ENCODE measurements at regions not wholly inside any gene's neighbourhood (a gene's known extent, or its start where the extent isn't known, plus 50 kb on each side); places are given as distances from the start of the nearest gene placed in this dataset.

DNA sequence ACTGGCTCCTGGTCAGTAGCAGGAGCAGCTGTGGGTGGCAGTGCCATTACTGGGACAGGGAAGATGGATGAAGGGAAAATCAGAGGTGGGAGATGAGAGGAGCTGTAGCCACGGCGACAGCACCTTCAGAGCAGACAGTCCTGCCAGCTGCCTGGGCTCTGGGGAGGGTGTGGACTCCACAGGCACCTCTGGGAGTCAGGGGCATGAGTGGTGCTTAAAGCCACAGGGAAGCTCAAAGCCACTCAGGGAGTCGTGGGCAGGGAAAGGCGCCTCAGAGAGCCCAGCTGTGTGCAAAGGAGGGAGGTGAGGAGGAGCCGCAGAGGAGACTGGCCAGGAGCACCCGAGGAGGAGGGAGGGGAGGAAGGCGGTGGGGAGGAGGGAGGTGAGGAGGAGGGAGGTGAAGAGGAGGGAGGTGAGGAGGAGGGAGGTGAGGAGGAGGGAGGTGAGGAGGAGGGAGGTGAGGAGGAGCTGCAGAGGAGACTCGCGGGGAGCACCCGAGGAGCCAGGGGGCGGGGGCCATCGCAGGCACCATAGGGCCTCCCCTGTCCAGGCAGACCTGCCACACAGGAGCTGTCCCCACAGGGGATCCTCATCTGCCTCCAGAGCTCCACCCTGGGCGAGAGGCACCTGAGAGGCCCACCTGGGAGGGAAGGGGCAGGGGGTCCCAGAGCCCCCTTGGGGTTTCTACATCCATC lies 977.6 kb downstream of the BRD1 start:
- no peak for DNase-seq

DNA sequence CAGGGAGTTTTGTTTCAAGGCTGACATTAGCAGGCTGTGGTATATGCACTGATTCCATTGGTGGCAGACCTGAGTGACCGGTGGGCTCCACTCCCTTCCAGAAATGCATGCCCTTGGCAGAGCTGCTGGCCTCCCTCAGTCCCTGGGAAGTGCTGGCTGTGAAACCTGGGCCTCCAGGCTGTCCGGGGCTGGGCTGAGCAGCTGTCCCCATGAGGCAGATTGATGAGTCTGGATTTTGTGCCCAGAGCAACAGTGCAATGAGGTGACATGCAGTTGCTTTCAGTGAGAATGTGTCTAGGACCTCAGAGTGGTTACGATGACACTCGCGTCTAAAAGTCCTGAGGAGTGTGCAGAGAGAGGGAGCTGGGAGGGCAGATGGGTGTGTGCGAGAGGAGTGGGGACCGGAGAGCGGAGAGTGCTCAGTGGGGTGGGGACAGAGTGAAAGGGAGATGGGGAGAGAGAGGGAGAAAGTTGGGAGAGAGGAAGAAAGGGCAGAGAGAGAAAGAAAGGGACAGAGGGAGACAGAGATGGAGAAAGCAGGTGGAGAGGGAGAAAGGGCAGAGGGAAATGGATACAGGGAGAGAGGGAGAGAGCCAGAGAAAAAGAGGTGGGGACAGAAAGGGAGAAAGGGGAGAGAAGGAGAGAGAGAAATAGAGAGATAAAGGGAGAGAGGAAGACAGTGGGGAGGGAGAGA lies 978.3 kb downstream of the BRD1 start:
- no peak for DNase-seq

DNA sequence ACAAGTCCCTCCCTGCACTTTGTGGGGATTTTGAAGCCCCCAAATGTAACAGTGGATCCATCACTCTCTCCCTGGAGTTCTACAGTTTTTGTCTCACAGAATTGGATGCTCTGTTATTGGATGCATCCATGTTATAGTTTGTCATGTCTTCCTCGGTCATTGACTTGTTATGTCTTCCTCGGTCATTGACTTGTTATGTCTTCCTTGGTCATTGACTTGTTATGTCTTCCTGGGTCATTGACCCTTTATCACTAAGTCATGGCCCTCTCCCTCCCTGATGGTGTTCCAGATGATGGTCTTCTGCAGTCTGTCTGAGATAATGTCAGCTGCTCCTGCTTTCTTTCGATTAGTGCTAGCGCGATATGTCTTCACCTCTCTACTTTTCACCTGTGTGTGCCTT lies 981.5 kb downstream of the BRD1 start:
- no peak for DNase-seq

DNA sequence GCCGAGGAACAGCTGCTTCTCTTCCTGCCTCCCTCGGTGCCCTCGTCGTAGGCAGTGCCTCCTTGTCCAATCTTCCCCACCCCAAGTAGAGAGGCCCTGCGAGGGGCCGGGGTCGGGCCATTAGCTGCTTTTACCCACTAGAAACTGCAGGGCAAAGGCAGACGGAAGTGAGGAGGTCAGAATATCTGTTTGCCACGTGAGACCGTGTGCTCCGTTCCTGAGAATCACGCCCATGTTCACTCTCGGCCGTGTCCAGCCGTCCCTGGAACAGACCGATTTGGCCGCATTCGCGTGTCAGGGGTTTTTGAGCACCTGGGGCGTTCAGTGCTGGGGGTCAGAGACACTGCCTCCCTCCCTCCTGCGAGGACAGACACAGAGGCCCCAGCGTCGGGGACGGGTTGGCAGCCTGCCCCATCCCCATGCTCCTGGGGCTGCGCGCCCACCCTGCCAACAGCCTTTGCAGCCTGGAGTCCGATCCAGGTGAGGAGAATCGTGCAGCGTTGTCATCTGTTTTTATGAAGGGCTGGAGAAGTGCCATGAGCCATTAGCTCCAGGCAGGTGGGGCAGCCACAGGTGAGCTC lies 982.2 kb downstream of the BRD1 start:
- DNase-seq, result no peak

DNA sequence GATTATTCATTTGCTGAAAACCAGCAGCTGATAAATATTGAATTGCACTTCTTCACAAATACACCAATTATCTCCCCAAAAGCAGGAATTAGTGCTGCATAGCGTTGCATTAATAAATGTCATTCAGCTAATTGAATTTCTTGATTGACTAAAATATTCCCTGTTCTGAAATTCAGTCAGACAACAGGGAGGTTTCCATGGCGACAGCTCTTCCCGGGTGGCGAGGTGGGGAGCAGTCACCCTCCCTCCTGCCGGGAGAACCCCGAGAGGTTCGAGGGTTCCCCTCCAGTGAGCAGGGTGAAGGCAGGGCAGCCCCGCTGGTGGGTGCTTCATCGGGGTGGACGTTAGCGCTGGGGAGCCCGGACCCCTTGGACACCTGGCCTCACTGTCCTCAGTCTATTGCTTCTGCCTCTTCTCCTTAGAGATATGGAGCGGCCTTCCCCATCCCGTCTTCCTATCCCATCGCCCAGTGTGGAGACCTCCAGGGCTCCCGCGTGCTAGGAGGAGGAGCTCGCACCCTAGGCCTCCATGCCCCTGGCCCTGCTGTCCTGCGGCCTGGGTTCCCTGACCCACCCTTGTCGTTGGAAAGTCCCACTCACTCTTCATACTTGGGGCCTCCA lies 983.5 kb downstream of the BRD1 start:
- DNase-seq, result no peak

DNA sequence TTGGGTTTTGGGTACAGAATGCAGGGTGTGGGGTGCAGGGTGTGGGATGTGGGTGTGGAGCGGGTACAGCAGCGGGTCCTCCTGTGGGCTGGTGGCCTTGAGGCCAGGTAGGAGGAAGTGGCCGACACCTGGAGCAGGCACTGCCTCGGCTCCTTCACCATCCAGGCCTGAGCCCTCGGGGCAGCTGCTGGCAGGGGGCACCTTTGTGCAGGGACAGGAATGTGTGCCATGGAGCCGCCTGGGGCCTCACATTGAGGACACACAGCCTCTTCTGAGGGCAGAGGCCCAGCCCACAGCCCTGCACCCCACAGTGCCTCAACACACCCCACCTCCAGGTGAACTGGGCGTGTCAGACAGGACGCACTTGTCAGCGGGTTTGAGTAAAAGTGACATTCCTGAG lies 984.0 kb downstream of the BRD1 start:
- DNase-seq, result no peak

DNA sequence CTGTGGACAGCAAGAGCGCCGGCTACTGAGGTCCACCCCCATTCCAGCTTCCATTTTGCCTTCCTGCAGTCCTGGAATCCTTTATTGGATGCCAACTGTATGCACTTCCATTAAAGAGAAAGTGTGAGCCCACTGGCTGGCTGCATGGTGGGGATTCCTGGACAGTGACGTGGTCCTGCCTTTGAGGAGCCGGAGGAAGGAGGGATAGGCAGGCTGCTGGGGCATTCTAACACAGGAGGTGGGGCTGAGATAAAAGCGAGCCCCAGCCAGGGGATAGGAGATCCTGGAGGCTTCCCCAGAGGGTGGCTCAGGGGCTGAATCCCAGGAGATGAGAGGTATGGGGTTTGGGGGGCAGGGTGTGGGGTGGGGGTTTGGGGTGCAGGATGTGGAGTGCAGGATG lies 984.7 kb downstream of the BRD1 start:
- DNase-seq, result no peak

DNA sequence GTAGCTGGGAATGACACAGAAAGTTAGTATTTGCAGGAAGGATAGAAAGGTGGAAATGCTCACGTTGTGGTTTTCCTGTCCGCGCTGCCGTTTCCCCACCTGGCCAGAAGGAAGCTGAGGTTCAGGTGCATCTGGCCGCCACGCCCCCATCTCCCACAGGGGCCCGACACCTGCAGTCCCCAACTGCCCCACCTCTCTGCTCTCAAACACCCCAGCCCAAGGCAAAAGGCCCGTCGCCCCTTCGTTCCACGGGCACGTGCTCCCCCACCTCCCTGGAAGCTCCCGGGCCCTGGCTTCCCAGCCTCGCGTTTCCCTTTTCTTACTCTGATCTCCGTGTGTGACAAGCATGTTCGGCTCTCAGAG lies 985.1 kb downstream of the BRD1 start:
- DNase-seq, result no peak

DNA sequence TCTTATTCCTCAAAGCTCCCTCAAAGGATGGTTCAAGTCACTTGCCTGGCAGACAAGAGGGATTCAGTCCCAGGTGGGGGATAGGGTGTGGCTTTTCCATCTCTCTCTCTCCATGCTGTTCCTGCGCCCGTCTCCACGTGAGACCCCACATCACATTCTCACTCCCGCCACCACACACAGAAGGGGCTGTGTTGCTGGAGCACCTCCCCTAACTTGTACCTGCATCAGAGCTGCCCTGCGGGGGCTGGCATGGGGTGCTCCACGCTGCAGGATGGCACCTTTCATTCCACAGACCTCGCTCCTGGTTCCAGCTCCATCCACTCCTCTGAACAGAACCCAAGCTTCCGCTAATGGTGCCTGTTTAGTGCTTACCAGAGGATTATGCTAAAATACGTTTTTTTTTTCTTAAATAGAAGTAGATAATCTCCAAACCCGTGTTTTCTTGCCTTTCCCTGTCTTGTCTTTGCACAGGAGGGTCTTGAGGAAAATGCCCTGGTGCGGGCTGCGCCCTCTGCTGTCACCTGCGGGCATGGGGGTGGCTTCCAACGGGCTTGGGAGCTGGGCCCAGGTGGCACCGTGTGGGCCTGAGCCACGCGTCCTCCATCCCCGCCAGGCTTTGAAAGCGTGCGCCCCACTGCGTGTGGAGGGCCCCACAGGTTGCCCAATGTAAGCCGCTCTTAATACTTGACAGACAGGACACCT lies 985.6 kb downstream of the BRD1 start:
- no peak for DNase-seq

DNA sequence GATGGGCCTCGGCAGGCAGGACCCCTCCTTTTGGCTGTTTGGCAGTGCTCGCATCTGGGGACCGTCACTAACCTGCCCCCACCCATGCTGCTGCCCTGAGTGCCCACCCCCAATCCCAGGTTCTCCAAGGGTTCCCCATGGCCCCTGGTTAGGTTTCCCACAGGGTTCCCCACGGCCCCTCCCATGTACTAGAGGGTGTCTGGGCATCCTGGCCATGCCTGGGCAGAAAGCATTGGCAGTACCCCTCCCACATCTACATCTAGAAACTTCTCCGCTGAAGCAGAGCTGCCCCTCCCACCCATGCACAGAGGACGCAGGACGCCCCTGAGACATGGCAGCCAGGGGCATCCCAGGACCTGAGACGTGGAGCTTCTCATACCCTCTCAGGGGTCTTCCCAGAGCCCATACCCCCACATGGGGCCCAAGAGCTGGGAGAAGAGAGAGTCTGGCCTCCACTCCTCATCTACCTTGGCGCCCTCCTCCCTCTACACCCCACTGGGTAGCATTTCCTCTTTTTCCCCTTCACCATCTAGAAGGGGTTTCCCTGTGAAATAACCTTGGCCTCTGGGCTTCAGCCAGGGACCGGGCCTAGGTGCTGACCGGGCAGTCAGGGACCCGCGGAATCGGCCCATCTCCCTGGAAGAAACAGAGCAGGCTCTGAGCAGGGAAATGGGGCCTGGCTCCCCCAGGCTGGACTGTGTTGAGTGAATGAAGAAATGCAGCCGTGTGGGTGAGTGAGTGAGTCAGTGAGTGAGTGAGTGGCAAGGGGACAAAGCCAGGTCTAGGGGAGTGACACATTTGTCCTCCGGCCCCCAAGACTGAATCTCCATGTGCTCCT lies 987.3 kb downstream of the BRD1 start:
- no peak for DNase-seq

DNA sequence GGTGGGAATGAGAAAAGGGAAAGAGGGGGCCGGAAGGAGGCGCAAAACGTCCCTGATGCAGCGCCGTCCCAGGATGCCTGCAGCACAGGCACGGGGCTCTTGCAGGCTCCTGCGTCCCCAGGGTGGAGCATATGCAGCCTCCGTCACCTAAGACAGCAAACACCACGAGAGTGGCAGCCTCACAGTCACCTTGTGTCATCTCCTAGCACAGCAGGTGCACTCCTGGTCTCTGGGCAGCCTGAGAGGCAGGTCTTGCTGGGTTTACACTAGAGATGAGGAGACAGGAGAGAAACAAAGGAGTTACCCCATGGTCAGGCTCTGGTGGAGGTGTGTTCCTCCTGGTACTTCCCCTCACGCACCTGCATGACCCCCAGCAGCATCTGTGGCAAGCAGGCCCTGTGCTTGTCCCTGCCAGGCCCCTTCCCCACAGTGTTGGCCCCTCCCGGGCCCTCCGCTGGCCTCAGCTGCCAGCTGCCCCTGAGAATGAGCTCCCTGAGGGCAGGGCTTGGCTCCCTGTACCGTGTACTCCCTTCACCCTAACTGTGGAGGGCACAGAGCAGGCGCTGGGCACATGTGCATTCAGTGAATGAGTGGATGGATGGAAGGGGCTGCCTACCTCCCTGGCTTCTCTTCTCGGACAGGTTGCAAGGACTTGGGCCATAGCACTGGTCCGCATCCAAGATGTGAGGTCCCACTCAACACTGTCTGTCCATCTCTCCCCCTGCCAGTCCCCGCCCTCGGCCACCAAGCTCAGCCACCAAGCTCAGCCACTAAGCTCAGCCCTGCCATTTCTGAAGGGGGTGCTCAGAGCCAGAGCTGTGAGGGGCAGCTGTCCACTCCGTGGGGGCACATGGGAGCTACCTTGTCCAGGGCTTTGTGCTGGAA lies 988.6 kb downstream of the BRD1 start:
- DNase-seq, result no peak

DNA sequence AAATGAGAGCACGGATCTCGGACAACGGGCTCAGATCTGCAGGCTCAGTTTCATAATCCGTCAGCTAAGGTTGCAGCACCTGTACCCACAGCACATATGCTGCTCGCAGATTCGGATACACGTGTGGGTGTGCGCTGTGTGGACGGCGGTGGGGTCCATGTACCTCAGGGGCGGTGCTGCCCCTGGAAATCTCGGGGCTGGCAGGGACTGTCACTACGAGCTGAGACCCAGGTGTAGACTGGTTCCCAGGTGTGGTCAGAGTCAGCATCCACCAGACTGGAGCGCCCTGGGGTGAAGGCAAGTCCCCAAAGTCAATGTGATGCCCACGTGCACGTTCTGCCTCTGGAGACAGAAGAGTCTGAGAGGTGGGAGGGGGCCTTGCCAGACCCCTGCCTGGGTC lies 989.3 kb downstream of the BRD1 start:
- DNase-seq, result no peak

DNA sequence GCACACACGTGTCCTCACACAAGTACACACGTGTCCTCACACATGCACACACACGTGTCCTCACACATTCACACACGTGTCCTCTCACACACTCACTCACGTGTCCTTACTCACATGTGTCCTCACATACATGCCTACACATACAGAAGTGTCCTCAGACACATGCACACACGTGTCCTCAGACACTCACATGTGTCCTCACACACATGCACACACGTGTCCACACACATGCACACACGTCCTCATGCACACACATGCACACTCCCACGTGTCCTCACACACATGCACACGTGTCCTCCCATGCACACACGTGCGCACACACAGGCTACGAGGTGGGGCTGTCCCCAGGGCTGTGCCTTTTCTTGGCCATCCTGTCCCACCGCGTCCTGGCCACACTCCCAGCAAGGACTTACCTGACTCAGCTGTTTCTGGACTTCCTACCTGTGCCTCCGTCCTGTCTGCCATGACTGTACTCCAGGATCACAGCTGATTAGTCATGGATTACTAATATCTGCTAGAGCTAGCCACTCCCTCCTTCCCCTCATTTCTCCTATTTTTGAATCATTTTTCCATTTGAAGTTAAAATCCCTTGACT lies 990.2 kb downstream of the BRD1 start:
- DNase-seq, result no peak

DNA sequence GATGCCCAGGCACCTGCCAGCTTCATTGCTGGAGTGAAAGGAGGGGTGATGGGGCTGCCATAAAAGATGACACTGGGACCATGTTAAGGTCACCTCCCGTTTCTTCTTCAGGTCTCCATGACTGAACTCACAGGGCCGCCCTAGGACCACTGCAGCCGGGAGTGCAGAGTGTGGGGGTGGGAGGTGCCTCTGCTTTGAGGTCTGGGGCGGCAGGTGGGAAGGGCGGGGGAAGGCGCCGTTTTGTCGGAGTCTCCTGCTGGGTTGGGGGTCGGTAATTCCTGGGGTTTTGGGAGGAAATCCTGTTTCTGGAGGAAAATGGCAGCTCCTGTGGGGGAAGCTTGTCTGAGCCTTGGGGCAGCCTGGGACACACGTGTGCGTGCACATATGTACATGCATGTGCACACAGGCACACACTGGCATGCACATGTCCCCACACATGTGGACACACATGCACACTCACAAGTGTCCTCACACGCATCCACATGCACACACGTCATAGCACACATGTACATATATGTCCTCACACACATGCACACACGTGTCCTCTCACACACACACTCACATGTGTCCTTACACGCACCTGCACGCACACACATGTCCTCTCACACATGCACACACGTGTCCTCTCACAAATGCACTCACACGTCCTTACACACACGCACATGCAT lies 990.9 kb downstream of the BRD1 start:
- DNase-seq, result no peak

DNA sequence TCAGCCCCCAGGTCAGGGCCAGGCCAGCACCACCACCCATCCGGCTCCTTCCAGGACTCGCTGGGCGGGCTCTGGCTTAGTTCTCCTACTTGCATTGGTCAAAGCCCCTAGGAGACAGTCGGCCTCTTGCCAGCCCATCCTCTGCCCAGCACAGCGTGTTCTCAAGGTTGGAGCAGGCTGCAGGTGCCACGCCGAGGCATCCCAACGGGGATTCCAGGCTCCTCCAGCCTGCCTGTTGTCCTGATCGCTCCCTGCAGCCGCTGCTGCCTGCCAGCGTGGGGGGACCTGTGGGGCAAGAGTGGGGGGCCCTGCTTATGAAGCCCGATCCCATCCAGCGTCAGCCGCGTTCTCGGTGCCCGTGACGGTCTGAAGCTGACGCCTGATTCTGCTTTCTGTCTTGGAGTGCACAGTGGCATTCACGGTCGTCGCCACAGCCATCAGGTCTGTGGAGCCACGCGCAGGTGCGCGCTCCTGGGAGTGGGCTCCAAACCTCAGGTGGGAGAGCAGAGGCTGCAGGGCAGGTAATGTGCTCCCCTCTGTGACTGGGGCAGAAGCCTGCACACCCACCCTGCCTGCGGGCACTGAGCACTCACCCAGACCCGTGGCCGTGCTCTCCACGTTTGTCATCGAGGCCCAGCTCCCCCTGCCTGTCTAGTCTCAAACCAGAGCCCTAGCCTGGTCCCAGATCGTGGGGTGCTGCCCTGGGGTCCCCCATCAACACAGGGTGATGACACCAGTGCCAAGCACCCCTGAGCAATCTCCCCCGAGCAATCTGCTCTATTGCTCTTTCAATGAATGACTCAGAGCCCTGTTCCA lies 991.6 kb downstream of the BRD1 start:
- no peak for DNase-seq

DNA sequence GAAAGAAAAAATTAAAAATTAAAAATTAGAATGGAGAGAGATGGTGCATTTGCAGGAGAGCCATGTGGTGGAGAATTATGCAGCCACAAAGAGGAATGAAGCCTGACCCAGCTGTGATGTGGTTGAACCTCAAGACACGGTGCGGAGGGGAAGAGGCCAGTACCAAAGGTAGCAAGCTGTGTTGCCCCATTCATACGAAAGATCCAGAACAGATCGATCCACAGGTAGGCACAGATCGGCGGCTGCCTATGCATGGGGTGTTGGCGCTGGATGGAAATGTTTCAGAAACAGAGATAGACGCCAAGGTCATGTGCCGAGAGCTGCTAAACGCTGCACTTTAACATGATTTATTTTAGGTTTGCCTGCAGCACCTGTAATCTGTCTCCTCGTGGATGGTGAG lies 992.3 kb downstream of the BRD1 start:
- no peak for DNase-seq

DNA sequence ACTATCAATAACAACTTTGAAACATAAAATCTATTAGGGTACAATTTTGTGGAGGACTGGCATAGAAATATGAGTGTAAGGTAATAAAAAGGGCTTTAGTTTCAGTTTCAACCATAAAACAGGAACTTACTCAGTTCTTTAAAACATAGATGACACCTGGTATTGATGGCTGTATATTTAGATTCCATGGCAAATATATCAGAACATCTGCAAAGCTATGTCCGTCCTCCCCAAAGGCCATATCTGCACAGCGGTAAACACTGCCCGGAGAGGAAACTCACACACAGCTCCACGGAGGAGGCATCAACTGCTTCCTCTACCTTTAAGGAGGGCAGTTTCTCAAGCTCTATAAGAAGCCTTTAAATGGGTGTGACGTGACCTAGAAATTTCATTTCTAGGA lies 993.3 kb downstream of the BRD1 start:
- DNase-seq, result no peak

DNA sequence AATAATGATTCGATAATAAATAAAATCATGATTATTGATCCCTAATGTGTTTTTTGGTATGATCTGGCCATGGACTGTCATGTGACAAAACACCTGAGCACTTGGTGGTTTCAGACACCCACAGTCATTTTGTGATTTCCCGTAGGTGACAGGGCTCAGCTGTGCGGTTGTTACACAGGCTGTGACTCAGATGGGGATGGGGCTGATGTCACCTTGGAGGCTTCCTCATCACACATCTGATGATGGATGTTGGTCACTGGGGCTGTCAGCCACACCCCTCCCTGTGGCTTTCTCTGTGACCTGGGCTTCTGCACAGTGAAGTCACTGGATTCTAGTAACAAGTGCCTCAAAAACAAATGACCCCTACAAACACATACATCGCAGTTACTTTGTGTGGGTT lies 995.1 kb downstream of the BRD1 start:
- DNase-seq, result no peak

DNA sequence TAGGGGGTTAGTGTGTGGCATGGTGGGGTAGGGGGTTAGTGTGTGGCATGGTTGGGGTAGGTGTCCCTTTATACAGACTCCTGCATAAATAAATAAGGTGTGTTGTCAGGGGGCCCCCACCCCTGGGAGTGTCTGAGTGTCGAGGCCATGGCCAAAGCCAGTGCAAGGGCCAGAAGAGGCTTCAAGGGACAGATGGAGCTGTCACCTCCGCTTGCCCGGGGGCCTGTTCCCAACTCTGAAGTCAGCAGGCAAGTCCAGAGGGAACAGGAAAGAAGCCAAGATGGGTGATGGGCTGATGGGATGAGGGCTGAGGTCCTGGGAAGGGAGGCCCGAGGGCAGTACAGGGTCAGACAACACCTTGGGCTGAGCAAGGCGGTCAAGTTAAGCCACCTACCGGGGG lies 997.8 kb downstream of the BRD1 start:
- no peak for DNase-seq

DNA sequence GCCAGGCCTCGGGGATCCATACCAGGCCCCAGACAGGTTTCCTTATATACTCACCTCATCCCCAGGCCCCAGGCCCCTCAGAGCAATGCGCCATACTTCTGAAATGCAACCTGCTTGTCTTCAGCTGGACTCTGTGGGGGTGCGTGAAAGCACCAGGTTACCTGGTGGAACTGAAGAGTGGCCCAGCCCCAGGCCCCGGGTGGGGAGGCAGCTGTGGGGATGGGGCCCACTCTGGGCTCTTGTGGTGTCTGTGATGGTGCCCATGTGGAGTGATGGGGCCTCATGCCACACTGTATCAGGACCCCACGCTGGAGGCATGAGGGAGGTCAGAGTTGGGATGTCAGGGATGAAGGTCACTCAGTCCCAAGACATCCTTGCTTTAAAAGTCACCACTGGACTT lies 999.0 kb downstream of the BRD1 start:
- no peak for DNase-seq

Measured in EL (cell line).